Endothelial cell of umbilical vein (primary cell): ENCODE measurements at regions not wholly inside any gene's neighbourhood (a gene's known extent, or its start where the extent isn't known, plus 50 kb on each side); places are given as distances from the start of the nearest gene placed in this dataset.

Experiments
- BruUV-seq: library from RNA; stranded (reverse); fragments of 400-500 nt; replicated peaks from 2 replicates; lab custom pipeline; 2021; lab: Mats Ljungman, UMichigan
- CTCF ChIA-PET: fragments of 300-600, 350-600 bp; sonication (Branson Sonifier 250); formaldehyde crosslinking; loops from one replicate; lab custom pipeline; 2021; ENCODE audit warnings: antibody characterized with exemption, inconsistent platforms; lab: Charles Lee
- POLR2A ChIA-PET: fragments of 300-600, 350-600 bp; sonication (Branson Sonifier 250); formaldehyde crosslinking; loops from one replicate; lab custom pipeline; 2021; ENCODE audit warnings: antibody characterized with exemption, inconsistent platforms; lab: Charles Lee
- DNase-seq: peaks from one replicate; pipeline ENCODE4 v3.0.0-alpha.2; 2011; ENCODE audit warnings: low read depth, low spot score
- FAIRE-seq: peaks from 2 replicates; lab custom pipeline; 2011; peaks lifted over from hg19 to GRCh38; lab: Jason Lieb, UNC
- H2AFZ ChIP-seq: 2 replicates; pipeline ENCODE4 v1.6.0; 2012; ENCODE audit warnings: low read depth, low read length, control low read depth, inconsistent platforms
- H3K27ac ChIP-seq: 2 replicates; pipeline ENCODE4 v1.5.1; 2011; ENCODE audit warnings: low read depth, mild to moderate bottlenecking, control low read depth, low read length, moderate library complexity; ENCODE audit not compliant: insufficient read depth
- H3K27me3 ChIP-seq, 2 experiments: 2 replicates each; pipeline versions ENCODE4 v1.6.0 to v1.6.1; 2011; ENCODE audit warnings: low read length in 2 of 2, mixed read lengths in 1 of 2; ENCODE audit not compliant: control insufficient read depth in 2 of 2, insufficient read depth in 2 of 2
- H3K36me3 ChIP-seq, 2 experiments: 2 replicates in 1 of 2; 3 replicates in 1 of 2; pipeline ENCODE4 v1.5.1; 2011; ENCODE audit warnings: low read length in 2 of 2, mild to moderate bottlenecking in 1 of 2, moderate library complexity in 1 of 2; ENCODE audit not compliant: control insufficient read depth in 2 of 2, insufficient read depth in 2 of 2; ENCODE audit errors: extremely low read depth in 1 of 2
- H3K4me1 ChIP-seq: 3 replicates; pipeline ENCODE4 v1.5.1; 2011; ENCODE audit warnings: mild to moderate bottlenecking, low read length; ENCODE audit not compliant: control insufficient read depth, insufficient read depth; ENCODE audit errors: extremely low read depth
- H3K4me2 ChIP-seq: 2 replicates; pipeline ENCODE4 v1.6.1; 2011; ENCODE audit warnings: low read length, control low read depth, mixed read lengths; ENCODE audit not compliant: insufficient read depth
- H3K4me3 ChIP-seq, 3 experiments: fragments of 200-600 bp in 1 of 3; sonication (generic), shearing (Covaris generic) in 1 of 3; replicated peaks in 1 of 3; 2 replicates each; pipeline ENCODE4 v1.5.1; 2011 to 2016; ENCODE audit warnings: control low read depth in 3 of 3, low read length in 3 of 3, mild to moderate bottlenecking in 2 of 3, inconsistent platforms in 1 of 3, low read depth in 1 of 3, moderate library complexity in 1 of 3; ENCODE audit not compliant: insufficient read depth in 1 of 3
- H3K79me2 ChIP-seq: 2 replicates; pipeline ENCODE4 v1.6.0; 2012; ENCODE audit warnings: low read length, inconsistent platforms; ENCODE audit not compliant: control insufficient read depth, insufficient read depth
- H3K9ac ChIP-seq: replicated peaks from 2 replicates; pipeline ENCODE3; 2011; ENCODE audit warnings: low read length, control low read depth; ENCODE audit not compliant: insufficient read depth; ENCODE audit errors: extremely low read depth
- H3K9me1 ChIP-seq: replicated peaks from 3 replicates; pipeline ENCODE4 v1.6.0; 2011; ENCODE audit warnings: mild to moderate bottlenecking, low read length; ENCODE audit not compliant: control insufficient read depth, insufficient read depth; ENCODE audit errors: extremely low read depth
- H3K9me3 ChIP-seq: replicated peaks from 2 replicates; pipeline ENCODE4 v1.5.1; 2012; ENCODE audit warnings: low read length, inconsistent platforms; ENCODE audit not compliant: control insufficient read depth, insufficient read depth
- H4K20me1 ChIP-seq: replicated peaks from 2 replicates; pipeline ENCODE3; 2011; ENCODE audit warnings: mild to moderate bottlenecking, low read length; ENCODE audit not compliant: control insufficient read depth, insufficient read depth; ENCODE audit errors: extremely low read depth
- CTCF ChIP-seq, 2 donors: IDR thresholded peaks; 1 replicate in 1 of 2; 2 replicates in 1 of 2; pipeline ENCODE4 v1.5.1; 2011; ENCODE audit warnings: low read length in 2 of 2, mild to moderate bottlenecking in 2 of 2, moderate library complexity in 2 of 2, control low read depth in 1 of 2, inconsistent platforms in 1 of 2, low read depth in 1 of 2; ENCODE audit not compliant: insufficient read depth in 1 of 2; ENCODE audit errors: extremely low read depth in 1 of 2
- EZH2 ChIP-seq: IDR thresholded peaks from 2 replicates; pipeline ENCODE4 v1.6.1; 2012; ENCODE audit warnings: borderline replicate concordance, low read depth, mild to moderate bottlenecking, moderate library complexity, low read length, inconsistent platforms; ENCODE audit not compliant: severe bottlenecking
- FOS ChIP-seq: IDR thresholded peaks from 2 replicates; pipeline ENCODE4 v1.6.1; 2011; ENCODE audit warnings: mild to moderate bottlenecking, low read length, moderate library complexity, borderline replicate concordance; ENCODE audit not compliant: insufficient read depth
- GATA2 ChIP-seq: IDR thresholded peaks from 2 replicates; pipeline ENCODE4 v1.7.0; 2011; ENCODE audit warnings: low read depth, mild to moderate bottlenecking, moderate library complexity, mixed read lengths, low read length; ENCODE audit not compliant: insufficient read length, insufficient read depth
- JUN ChIP-seq: IDR thresholded peaks from 2 replicates; pipeline ENCODE4 v1.6.1; 2011; ENCODE audit warnings: borderline replicate concordance, low read depth; ENCODE audit not compliant: insufficient read length, insufficient read depth
- MAX ChIP-seq: IDR thresholded peaks from 2 replicates; pipeline ENCODE4 v1.6.1; 2011; ENCODE audit not compliant: insufficient read depth, insufficient read length
- MYC ChIP-seq: IDR thresholded peaks from one replicate; pipeline ENCODE4 v1.6.1; 2011; ENCODE audit warnings: mild to moderate bottlenecking, low read depth, low read length
- POLR2A ChIP-seq: IDR thresholded peaks from 2 replicates; pipeline ENCODE4 v1.6.1; 2012; ENCODE audit warnings: low read depth, mild to moderate bottlenecking, control low read depth, low read length
- POLR2AphosphoS5 ChIP-seq: IDR thresholded peaks from 2 replicates; pipeline ENCODE4 v1.6.1; 2012; ENCODE audit warnings: low read depth, mild to moderate bottlenecking, control low read depth, low read length, moderate library complexity; ENCODE audit not compliant: insufficient read depth
- dilution Hi-C: fragments of 300-500 bp; cut with MboI; formaldehyde crosslinking; loops from one replicate; pipeline ENCODE4 v1.15.0; 2019; ENCODE audit warnings: low sequenced_read_pairs; ENCODE audit not compliant: extremely low pct_ligation_motif_present
- intact Hi-C: fragments of 100-400 bp; cut with micrococcal nuclease; formaldehyde crosslinking; loops from one replicate; pipeline ENCODE4 v1.10.0; 2022

GRCh38 chr2:37441055-37441454 lies 96.6 kb downstream of the QPCT start:
- Histone ChIP-seq H3K9me3 (no peaks in the 10 kb centered on the region), H3K4me2 (no peak overlapping the region), H3K9me1 (no peaks in the 10 kb centered on the region), H3K27ac (no peak overlapping the region), H3K79me2 (no peaks in the 10 kb centered on the region), H3K4me1 (no peaks in the 10 kb centered on the region), H3K36me3 (no peaks in the 10 kb centered on the region), H2AFZ (no peak overlapping the region), H4K20me1 (no peaks in the 10 kb centered on the region), H3K27me3 (no peaks in the 10 kb centered on the region), H3K9ac (no peak overlapping the region), H3K4me3 (no peak overlapping the region)
- ChIA-PET CTCF (no interaction called here), POLR2A (no interaction called here)
- FAIRE-seq (peak; percentile 35), DNase-seq (no peak)
- dilution Hi-C loops, result no loop called here
- intact Hi-C loops, result no loop called here
- no TSS peak for BruUV-seq
- no peak for TF ChIP-seq MYC
- no peak for TF ChIP-seq MAX
- TF ChIP-seq GATA2, result no peak
- no peak for TF ChIP-seq POLR2A
- TF ChIP-seq FOS, result no peak
- no peak for TF ChIP-seq POLR2AphosphoS5
- no peak for TF ChIP-seq JUN
- TF ChIP-seq EZH2, result no peak
- TF ChIP-seq CTCF (IDR thresholded peaks at IDR 0.05; ENCODE audit: extremely low read depth in 1 of 2, insufficient read depth in 1 of 2, low read depth in 1 of 2, low read length in 2 of 2), result no peak
